ENCODE measurements at regions not wholly inside any gene's neighbourhood (a gene's known extent, or its start where the extent isn't known, plus 50 kb on each side); places are given as distances from the start of the nearest gene placed in this dataset.
"Not testable (repeated sequence)": the region's sequence is repeated elsewhere in the genome, so short reads cannot be mapped to it uniquely, and the experiment has no call there.

DNA sequence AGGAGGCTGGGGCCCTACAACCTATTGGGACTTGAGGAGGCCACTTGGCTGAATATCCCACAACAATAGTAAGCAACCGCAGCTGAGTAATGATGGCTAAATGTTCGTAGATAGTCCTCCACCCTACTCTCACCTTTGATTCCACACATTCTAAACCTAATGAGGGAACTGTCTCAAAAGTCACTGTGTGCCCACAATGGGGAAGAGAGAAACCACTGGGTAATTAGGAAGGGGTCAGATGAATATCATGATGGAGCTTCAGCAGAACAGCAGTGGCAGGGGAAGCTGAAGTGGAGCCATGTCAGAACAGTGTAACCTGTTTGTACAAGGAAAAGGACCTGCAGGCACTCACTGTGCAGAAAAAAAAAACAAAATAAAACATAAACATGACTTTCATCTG lies 81.4 kb upstream of the POMZP3 start:
- H3K4me3 ChIP-seq (replicated peaks; ENCODE audit: low read depth, low read length); DNase-seq (ENCODE audit: extremely low read depth, low read depth): not testable (repeated sequence)

DNA sequence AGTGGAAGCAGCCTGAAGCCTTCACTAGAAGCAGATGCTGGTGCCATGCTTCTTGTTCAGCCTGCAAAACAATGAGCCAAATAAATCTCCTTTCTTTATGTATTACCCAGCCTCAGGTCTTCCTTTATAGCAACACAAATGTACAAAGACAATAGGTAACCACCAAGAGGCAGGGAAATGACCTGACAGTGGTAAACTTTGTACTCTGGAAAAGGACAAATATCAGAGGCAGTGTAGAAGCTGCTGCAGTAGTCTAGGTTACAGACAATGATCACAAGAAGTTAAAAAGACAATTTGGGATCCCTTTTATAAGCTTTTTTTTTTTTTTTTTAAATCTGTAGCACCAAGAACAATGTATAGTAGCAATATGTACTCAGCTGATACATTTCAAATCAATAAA lies 76.7 kb upstream of the POMZP3 start:
- DNase-seq (ENCODE audit: extremely low read depth, low read depth); H3K4me3 ChIP-seq (replicated peaks; ENCODE audit: low read depth, low read length): not testable (repeated sequence)

DNA sequence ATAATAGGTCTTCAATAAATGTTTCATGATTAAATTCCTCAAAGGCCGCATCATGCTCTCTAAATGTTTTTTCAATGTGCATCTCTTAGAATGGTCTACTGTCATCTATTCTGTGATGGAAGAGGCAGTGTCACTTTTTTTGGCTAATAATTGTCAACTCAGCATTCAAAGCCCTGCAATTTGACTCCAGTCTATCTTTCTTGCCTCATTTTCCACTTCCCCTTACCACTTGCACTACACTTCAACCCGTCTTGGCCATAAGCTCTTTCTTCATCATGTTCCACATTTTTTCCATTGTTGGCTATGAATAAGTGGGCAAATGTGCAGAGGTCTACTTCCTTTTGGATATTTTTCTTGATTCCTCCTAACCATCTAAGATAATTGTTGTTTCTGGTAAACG lies 59.2 kb upstream of the POMZP3 start:
- DNase-seq (ENCODE audit: extremely low read depth, low read depth), result not testable (repeated sequence)

DNA sequence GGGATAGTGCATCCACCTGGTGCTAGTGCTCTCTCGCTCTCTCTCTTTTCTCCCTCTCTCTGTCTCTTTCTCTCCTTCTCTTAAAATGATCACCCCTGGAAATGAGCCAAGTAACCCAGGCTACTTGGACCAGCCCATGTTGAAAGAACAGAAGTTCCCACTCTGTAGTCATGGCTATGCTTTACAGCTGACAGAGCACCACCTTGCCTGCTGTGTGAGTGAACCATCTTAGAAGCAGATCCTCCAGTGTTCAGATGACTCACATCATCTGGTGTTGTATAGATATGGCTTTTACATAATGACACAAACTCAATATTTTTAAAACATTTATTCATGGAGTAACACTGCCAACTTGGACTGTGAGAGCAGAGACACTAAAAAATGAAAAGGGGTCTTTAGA lies 57.7 kb upstream of the POMZP3 start:
- not testable (repeated sequence) for H3K4me3 ChIP-seq (replicated peaks; ENCODE audit: low read depth, low read length); DNase-seq (ENCODE audit: extremely low read depth, low read depth)

More for the DNA sequence above, 59.2 kb upstream of the POMZP3 start:
- not testable (repeated sequence) for H3K4me3 ChIP-seq (replicated peaks; ENCODE audit: low read depth, low read length)

DNA sequence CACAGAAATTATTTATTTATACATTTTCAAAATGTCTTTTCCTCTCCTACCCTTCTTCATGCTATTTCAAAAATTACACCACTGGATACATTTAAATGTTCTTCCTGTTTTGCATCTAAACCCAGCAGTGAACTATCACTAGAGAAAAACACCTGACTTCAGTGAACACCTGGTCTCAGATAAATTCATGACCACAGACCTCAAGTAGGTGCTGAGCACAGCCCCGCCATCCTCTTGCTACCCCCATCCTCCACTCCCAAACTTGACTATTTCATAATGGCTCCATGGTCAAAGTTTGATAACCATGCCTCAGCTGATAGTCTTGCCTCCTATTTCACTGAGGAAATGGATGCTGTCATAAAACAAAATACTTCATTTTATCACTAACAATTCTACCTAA lies 56.6 kb upstream of the POMZP3 start:
- H3K4me3 ChIP-seq (replicated peaks; ENCODE audit: low read depth, low read length); DNase-seq (ENCODE audit: extremely low read depth, low read depth): not testable (repeated sequence)

DNA sequence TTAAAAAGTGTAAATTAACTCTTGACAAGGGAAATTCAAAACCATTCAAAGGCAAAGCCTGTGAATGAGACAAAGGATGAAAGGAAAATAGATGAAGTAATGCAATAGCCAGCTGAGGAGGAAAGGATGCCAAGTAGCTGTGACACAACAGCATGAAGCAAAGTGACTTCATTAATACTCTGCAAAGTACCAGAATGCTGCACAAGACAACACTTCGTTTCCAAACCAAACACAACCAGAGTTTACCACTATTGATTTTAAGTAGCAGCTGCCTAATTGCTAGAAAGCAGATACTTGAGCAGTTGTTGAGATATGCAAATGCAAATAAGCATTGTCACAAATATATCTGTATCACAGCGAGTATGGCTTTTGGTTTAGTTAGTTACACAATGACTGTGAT lies 54.7 kb upstream of the POMZP3 start:
- H3K4me3 ChIP-seq (replicated peaks; ENCODE audit: low read depth, low read length); DNase-seq (ENCODE audit: extremely low read depth, low read depth): not testable (repeated sequence)

DNA sequence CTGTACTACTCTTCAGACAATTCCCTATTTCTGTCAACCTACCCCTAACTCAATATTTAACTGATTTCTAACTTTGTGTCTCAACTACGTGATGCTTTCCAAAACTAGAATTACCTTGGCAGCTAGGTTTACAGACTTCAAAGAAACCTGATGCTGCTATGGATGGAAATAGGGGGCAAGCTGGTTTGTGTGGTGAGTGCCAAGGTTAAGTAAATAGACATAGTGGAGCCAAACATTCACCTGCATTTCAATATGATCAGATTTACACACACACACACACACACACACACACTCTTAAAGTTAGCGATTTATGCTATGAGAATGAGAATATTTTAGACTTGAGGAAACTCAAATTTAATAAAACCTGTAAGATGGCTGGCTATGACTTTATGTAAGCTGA lies 52.1 kb upstream of the POMZP3 start:
- H3K4me3 ChIP-seq (replicated peaks; ENCODE audit: low read depth, low read length); DNase-seq (ENCODE audit: extremely low read depth, low read depth): not testable (repeated sequence)

DNA sequence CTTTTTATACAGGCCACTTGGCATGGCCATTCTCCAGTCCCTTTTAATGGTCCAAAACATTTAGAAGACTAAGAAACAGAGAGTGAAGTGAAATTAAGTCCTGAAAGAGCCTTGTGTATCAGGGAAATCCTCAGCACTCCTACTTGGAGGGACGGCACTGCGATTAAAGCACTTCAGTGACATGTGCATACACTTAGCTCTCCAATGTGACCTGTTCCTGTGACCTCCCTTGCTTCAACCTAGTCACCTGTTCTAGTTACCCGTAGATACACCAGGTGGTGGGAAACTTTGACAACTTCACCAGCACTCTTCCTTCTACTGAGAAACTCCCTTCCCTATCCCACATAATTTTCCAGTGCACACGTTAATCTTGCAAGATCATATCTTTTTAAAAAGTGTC lies 51.4 kb upstream of the POMZP3 start:
- DNase-seq (ENCODE audit: extremely low read depth, low read depth); H3K4me3 ChIP-seq (replicated peaks; ENCODE audit: low read depth, low read length): not testable (repeated sequence)

DNA sequence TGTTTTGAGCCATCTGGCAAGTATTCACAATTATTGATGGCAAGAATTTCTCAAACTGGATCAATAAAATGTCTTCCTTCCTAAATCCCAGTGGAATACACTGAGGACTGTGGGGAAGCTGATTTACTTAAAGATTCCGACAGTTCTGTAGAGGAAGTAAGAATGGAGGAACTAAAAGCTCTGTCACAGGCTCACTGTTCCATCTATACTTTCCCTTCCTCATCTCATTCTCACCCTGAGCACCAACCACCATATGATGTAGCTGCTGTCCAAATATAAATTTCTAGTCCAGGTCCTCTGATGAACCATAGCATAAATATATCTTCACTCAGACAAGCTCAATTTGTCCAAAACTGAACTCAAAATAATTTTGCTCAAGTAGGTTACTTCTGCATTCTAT lies 49.8 kb upstream of the POMZP3 start:
- not testable (repeated sequence) for H3K4me3 ChIP-seq (replicated peaks; ENCODE audit: low read depth, low read length); DNase-seq (ENCODE audit: extremely low read depth, low read depth)

Data from HFF-Myc (cell line).